Left hindlimb (tissue), 1 donor: ENCODE measurements at regions not wholly inside any gene's neighbourhood (a gene's known extent, or its start where the extent isn't known, plus 50 kb on each side); places are given as distances from the start of the nearest gene placed in this dataset.

Source experiments
- DNase-seq: peaks from one replicate; pipeline ENCODE4 v3.0.0-alpha.2; 2018

- DNase-seq, result no peak
Measured at GRCh38 chr3:76078101-76078500, 292.8 kb upstream of the ZNF717 start.

GRCh38 chr3:76083992-76084391 is 298.6 kb upstream of the ZNF717 start:
- DNase-seq, result no peak

DNA sequence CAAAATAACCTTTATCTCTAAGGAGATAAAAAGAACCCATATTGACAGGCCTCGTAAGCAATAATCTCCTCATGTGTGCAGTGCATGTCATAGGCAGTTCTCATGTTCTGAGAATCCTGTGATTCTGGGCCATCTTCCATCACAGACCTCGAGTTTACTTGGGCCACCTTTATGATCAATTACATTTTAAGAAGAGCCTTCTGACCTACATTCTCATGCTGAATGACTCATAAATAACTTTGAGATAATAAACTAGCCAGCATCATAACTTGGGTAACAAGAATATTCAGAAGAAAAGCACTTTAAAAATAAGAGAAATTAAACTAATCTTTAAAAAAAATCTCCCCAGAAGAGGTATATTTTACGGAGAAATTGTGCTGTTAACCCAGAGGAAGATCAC is 310.7 kb upstream of the ZNF717 start:
- no peak for DNase-seq

DNA sequence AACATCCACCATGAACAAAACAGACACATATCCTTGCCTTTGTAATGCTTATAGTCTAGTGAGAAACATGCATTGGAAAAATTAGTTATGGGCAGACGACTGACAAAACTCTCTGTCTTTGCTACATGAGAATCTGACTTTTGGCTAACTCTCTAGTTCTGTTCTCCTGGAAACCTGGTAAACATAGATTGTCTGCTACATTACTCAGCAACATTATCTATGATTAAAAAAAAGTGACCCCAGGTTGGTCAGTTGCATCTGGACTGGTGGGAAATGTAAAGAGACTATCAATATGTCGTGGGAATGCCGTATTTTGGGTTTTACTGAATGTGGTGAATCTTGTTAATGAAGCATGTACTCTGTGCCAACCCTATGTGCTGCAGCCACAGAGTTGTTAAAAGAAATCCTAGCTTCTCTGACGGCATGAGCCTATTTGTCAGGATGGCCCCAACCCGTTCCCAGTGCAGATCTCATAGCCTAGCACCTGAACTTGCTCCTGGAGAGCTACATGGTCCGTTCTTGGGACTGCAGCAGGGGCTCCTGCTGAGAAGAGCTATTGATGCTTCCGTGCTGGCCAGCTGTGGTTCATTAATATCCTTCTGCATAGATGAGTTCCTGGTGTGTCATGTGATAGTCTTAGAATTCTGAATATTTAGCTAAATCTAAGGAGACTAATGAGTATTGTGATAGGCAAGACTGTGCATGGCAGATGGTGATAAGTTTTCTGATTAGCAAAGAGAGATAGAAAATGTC is 311.7 kb upstream of the ZNF717 start:
- no peak for DNase-seq

DNA sequence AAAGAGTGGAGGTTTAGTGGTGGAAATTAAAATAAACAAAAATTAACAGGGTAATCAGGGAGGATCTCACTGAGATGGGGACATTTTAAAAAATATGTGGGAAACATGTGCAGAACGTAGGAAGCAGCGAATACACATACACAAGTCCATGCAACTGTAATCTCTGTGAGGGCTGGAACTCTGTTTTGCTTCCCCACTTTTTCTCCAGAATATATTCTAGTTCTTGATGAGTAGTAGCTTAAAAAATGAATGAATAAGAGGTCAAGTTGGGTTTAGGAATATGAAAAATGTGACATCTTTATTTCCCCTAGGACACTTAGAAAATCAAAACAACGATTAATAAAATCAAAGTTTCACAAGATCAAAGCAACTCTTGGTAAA is 312.2 kb upstream of the ZNF717 start:
- no peak for DNase-seq

DNA sequence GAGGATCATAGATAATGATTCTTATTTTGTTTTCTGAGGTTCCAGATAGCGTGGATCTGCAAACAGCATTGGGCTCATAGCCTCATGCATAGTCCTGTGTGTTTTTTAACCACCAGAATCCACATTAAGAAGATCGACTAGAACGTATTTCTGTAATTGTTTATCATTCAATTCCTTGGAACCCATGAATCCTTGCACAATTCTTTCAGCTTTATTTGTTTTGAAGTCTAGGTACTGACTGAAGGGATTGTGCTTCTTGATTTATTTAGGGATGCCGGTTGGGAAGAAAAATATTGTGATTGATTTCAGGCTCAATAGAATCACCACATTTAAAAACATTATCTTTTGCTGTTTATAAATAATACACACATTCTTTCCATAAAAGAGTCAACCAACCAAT is 314.6 kb upstream of the ZNF717 start:
- DNase-seq, result no peak

GRCh38 chr3:76107935-76108570 is 322.7 kb upstream of the ZNF717 start:
- DNase-seq, result no peak

DNA sequence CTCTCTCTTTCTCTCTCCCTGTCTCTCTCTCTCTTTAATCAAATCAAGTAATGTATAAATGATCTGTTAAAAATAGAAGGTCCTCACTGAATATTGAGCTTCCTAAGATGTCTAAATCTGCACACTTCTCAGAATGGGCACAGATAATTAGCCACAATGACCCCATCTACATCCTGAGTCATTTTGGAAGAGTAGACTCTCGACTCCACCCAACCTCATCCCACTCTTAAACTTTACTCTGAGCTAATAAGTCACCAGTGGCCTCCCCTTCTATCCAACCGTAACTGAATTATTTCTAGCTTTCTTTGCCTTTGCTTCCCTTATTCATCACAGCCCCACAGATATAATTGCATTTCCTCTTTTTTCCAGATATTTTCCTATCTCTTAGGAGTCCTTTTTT is 326.5 kb upstream of the ZNF717 start:
- no peak for DNase-seq

DNA sequence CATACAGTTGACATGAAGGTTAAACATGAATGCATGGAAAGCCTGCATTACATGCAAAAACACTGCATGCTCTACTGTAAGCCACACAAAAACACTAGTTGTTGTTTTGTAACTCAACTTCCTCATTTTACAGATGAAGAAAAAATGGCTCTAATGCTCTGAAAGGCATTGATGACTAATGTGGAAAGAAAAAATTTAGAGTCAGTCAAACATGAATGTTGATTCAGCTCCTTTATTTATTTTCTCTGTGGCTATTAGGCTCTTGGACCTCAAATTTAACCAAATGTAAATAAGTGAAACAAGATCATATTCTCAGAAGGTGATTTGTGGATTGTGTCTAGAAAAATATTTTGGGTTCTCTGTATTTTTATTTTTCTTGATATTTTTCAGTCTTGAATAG is 336.7 kb upstream of the ZNF717 start:
- DNase-seq, result no peak

GRCh38 chr3:76129441-76129840 is 344.1 kb upstream of the ZNF717 start:
- DNase-seq, result no peak

GRCh38 chr3:76131396-76132153 is 346.2 kb upstream of the ZNF717 start:
- no peak for DNase-seq

GRCh38 chr3:76132154-76132470 is 346.8 kb upstream of the ZNF717 start:
- no peak for DNase-seq

DNA sequence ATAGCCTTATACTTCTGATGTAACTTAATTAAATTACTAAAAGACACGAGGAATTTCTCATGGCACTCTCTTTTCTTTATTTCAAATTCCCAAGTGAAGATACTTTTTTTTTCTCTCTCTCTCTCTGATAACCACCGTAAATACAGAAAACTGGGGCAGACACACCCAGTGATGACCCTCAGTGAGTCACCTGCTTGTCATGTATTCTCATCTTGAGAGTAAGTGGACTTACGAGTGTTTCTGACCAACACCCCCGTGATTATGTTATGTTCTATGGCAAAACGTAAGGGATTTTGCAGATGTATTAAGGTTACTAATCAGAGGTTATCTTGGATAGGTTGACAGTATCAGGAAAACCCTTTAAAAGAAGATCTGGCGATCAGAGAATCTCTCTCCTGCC is 348.8 kb upstream of the ZNF717 start:
- no peak for DNase-seq

- no peak for DNase-seq
Measured at GRCh38 chr3:76138921-76139320, 353.6 kb upstream of the ZNF717 start.

DNA sequence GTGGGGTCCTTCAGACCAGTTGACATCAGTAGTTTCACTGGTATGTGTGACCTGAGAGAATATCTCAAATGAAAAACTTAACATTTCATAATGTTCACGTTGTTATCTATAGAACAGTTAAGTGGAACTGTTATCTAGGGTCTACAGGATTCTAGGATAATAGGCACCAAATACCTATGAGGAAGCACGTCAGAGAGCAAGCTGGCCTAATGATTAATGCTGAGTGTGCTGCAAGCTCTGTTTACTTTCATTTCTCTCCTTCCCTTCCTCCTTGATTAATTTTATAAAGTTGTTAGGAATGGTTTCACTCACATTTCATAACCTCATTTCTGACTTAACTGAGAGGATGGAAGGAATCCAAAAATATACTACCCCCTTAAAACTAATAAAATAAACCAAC is 362.5 kb upstream of the ZNF717 start:
- DNase-seq, result no peak

- no peak for DNase-seq
Measured at GRCh38 chr3:76152028-76152427, 366.7 kb upstream of the ZNF717 start.

DNA sequence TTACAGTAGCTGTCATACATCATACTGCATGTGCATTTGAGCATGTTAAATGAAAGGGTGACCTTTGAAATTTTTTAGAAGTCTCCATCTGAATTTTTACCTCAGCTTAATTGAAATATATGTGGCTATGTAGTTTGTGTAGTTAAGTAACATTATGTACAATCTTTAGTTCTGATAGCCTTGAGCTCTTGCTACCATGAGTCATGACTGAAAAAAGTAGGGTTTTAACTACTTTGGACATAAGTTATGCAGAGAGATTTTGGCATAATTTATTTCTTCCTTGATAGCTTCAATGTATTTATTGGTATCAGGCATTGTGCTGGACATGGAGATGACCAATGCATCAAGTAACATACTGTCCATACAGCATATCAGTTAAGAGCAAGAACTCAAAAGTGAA is 376.5 kb upstream of the ZNF717 start:
- no peak for DNase-seq

GRCh38 chr3:76171647-76172046 is 386.3 kb upstream of the ZNF717 start:
- no peak for DNase-seq

GRCh38 chr3:76177610-76178009 is 392.3 kb upstream of the ZNF717 start:
- DNase-seq, result no peak

GRCh38 chr3:76178412-76178811 is 393.1 kb upstream of the ZNF717 start:
- DNase-seq, result no peak

GRCh38 chr3:76181213-76181612 is 395.9 kb upstream of the ZNF717 start:
- no peak for DNase-seq

DNA sequence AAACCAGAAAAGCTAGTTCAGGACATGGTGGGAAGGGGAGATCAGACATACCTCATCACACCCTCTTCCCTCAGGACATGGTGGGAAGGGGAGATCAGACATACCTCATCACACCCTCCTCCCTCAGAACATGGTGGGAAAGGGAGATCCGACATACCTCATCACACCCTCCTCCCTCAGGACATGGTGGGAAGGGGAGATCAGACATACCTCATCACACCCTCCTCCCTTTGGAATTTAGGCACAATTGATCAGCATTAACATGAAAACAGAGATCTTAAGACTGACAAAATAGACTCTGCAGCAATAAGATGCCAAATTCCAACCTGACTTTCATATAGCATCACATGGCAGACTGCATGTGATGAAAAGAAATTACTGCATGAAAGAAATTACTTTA is 412.7 kb upstream of the ZNF717 start:
- DNase-seq, result no peak

- DNase-seq, result no peak
Measured at GRCh38 chr3:76199382-76199781, 414.0 kb upstream of the ZNF717 start.

DNA sequence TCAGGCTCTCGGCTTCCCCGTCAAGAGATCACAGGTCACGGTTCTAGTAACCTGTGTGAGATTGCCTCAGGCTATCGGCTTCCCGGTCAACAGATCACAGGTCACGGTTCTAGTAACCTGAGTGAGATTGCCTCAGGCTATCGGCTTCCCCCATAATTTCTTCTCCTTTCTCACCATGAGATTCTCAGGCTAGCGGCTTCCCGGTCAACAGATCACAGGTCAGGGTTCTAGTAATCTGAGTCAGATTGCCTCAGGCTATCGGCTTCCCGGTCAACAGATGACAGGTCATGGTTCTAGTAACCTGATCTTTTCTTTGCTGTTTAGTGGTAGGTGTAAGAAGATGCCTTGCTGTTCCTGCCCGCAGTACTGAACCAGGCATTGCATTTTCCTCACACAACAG is 418.2 kb upstream of the ZNF717 start:
- no peak for DNase-seq
